GM12865 (cell line): ENCODE measurements at regions not wholly inside any gene's neighbourhood (a gene's known extent, or its start where the extent isn't known, plus 50 kb on each side); places are given as distances from the start of the nearest gene placed in this dataset.

ENCODE experiments used
- DNase-seq: peaks from one replicate; pipeline ENCODE4 v3.0.0; 2010; ENCODE audit warnings: low read depth
- H3K4me3 ChIP-seq: 2 replicates; pipeline ENCODE4 v1.5.1; 2011; ENCODE audit warnings: mild to moderate bottlenecking, low read depth, low read length, control low read depth
- CTCF ChIP-seq: IDR thresholded peaks from 2 replicates; pipeline ENCODE4 v1.5.1; 2011; ENCODE audit warnings: low read length, control low read depth, low read depth, inconsistent platforms; ENCODE audit not compliant: insufficient read depth; ENCODE audit errors: missing control alignments

GRCh38 chr5:110104726-110105669, 415.3 kb downstream of the MAN2A1 start:
- no peak for TF ChIP-seq CTCF
- no peak overlapping the region for H3K4me3 ChIP-seq
- no peak for DNase-seq

DNA sequence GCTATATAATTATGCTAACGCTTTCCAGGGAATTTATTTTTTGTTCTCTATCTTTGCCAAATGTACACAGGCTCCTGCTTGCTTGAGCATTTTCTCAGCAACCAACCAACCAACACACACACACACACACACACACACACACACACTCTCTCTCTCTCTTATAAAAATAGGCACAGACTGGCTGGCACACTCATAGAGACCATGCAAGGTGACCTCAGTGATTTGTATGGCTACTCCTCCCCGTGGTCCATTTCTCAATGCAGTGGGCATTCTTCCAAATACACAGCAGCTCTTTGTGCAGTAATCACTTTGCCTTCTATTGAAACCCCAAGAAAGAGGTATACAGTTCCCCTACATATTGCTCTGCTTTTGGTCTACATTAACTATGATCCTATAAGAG, 416.0 kb downstream of the MAN2A1 start:
- DNase-seq, result no peak
- TF ChIP-seq CTCF, result no peak
- H3K4me3 ChIP-seq, result no peak overlapping the region

GRCh38 chr5:110106750-110107149, 417.0 kb downstream of the MAN2A1 start:
- no peak for TF ChIP-seq CTCF

GRCh38 chr5:110108520-110108919, 418.8 kb downstream of the MAN2A1 start:
- no peak overlapping the region for H3K4me3 ChIP-seq
- no peak for DNase-seq
- TF ChIP-seq CTCF, result no peak

More at GRCh38 chr5:110106750-110107149, 417.0 kb downstream of the MAN2A1 start:
- DNase-seq, result no peak
- H3K4me3 ChIP-seq, result no peak overlapping the region

GRCh38 chr5:110109667-110110066, 419.9 kb downstream of the MAN2A1 start:
- DNase-seq, result no peak
- no peak overlapping the region for H3K4me3 ChIP-seq
- no peak for TF ChIP-seq CTCF

DNA sequence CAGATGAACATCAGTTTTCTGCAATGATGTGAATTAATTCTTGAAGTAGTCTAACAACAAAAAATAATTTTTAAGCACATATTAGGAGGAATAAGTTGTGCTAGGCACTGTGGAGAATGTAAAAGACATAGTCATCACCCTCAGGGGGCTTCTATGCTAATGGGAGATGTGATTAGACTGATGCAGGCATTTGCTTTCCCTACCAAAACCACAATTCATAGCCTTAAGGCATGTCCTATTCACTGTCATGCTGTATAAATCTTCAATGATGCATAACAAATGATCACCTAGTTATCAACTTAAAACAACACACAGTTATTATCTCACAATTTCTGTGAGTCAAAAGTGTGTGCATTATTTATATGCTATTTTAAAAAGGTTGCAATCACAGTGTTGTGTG, 422.6 kb downstream of the MAN2A1 start:
- DNase-seq, result no peak
- no peak for TF ChIP-seq CTCF

More for the DNA sequence above, 422.6 kb downstream of the MAN2A1 start:
- no peak overlapping the region for H3K4me3 ChIP-seq
